ENCODE measurements at regions not wholly inside any gene's neighbourhood (a gene's known extent, or its start where the extent isn't known, plus 50 kb on each side); places are given as distances from the start of the nearest gene placed in this dataset.

GRCh38 chr7:46391231-46392201, 470.4 kb upstream of the IGFBP3 start:
- DNase-seq, result no peak

- DNase-seq, result no peak
Observed at GRCh38 chr7:46390042-46390441, 469.0 kb upstream of the IGFBP3 start.

- DNase-seq, result no peak
Observed at GRCh38 chr7:46389146-46389545, 468.1 kb upstream of the IGFBP3 start.

- DNase-seq, result no peak
Observed at GRCh38 chr7:46387646-46388045, 466.6 kb upstream of the IGFBP3 start.

- DNase-seq, result no peak
Observed at GRCh38 chr7:46386428-46387399, 465.6 kb upstream of the IGFBP3 start.

GRCh38 chr7:46385662-46386309, 464.7 kb upstream of the IGFBP3 start:
- DNase-seq, result no peak

- no peak for DNase-seq
Observed at GRCh38 chr7:46383605-46384004, 462.5 kb upstream of the IGFBP3 start.

GRCh38 chr7:46369933-46370654, 449.0 kb upstream of the IGFBP3 start:
- no peak for DNase-seq

GRCh38 chr7:46368871-46369270, 447.8 kb upstream of the IGFBP3 start:
- DNase-seq, result no peak

GRCh38 chr7:46366526-46366925, 445.5 kb upstream of the IGFBP3 start:
- DNase-seq, result no peak

GRCh38 chr7:46363688-46364087, 442.6 kb upstream of the IGFBP3 start:
- no peak for DNase-seq

GRCh38 chr7:46360811-46361210, 439.7 kb upstream of the IGFBP3 start:
- DNase-seq, result no peak

- no peak for DNase-seq
Observed at GRCh38 chr7:46360296-46360695, 439.2 kb upstream of the IGFBP3 start.

GRCh38 chr7:46357851-46358250, 436.8 kb upstream of the IGFBP3 start:
- no peak for DNase-seq

- no peak for DNase-seq
Observed at GRCh38 chr7:46357290-46357689, 436.2 kb upstream of the IGFBP3 start.

GRCh38 chr7:46356371-46356770, 435.3 kb upstream of the IGFBP3 start:
- DNase-seq, result no peak

GRCh38 chr7:46355331-46355730, 434.3 kb upstream of the IGFBP3 start:
- no peak for DNase-seq

GRCh38 chr7:46352004-46352954, 431.2 kb upstream of the IGFBP3 start:
- DNase-seq, result peak; percentile 30

- DNase-seq, result no peak
Observed at GRCh38 chr7:46349490-46349889, 428.4 kb upstream of the IGFBP3 start.

GRCh38 chr7:46344533-46344932, 423.5 kb upstream of the IGFBP3 start:
- DNase-seq, result no peak

GRCh38 chr7:46343802-46344201, 422.7 kb upstream of the IGFBP3 start:
- no peak for DNase-seq

All from stimulated activated CD8-positive, alpha-beta memory T cell treated with anti-CD3 and anti-CD28 coated beads, Interleukin-4, amount 100 ng/mL, for 48 hours (primary cell).